ENCODE measurements at regions not wholly inside any gene's neighbourhood (a gene's known extent, or its start where the extent isn't known, plus 50 kb on each side); places are given as distances from the start of the nearest gene placed in this dataset.

- no peak for DNase-seq (ENCODE audit: low read depth)
Observed at GRCh38 chr2:226030369-226030768, 630.9 kb downstream of the NYAP2 start.

DNA sequence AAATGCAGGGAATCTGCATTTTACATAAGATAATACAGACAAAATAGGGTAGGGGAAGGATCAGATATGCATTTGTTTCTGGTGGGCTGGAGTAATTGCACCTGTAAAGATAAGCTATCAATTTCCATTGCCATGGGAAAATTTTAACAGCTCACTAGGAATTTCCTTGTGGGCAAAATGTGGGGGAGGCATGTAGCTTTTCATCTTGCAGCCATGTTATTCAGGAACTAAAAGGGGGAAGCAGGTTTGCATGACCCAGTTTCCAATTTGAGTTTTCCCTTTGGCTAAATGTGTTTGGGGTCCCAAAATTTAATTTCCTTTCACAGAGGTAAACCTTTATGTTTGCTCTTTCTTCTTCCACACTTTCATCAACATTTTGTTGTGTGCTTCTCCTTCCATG, 624.4 kb downstream of the NYAP2 start:
- no peak for DNase-seq (ENCODE audit: low read depth)

GRCh38 chr2:226023383-226023782, 623.9 kb downstream of the NYAP2 start:
- DNase-seq (ENCODE audit: low read depth) = no peak

- no peak for DNase-seq (ENCODE audit: low read depth)
Observed at GRCh38 chr2:226020956-226021355, 621.4 kb downstream of the NYAP2 start.

DNA sequence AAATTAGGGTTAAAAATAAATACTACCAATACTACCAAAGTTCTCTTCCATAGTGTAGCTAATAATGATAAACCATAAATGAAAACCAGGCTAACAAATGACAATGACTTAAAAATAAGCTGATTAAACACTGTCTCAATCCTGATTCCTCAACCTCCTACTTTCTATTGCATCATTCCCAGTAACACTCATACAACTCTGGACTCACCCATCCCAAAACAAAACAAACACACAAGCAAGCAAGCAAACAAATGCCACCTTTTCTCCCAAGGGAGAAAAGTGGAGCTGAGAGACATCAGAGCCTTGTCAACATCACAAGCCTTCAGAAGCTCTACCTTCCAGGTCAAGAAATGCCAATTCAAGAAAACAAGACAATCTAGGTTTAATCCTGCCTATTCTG, 620.7 kb downstream of the NYAP2 start:
- no peak for DNase-seq (ENCODE audit: low read depth)

DNA sequence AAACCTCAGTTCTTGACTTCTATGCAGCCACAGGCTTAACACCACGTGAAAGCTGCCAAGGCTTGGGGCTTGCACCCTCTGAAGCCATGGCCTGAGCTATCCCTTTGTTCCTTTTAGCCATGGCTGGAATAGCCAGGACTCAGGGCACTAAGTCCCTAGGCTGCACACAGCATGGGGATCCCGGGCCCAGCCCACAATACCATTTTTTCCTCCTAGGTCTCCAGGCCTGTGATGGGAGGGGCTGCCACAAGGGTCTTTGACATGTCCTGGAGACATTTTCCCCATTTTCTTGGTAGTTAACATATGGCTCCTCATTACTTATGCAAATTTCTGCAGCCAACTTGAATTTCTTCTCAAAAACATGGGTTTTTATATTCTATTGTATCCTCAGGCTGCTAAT, 619.1 kb downstream of the NYAP2 start:
- DNase-seq (ENCODE audit: low read depth) = no peak

DNA sequence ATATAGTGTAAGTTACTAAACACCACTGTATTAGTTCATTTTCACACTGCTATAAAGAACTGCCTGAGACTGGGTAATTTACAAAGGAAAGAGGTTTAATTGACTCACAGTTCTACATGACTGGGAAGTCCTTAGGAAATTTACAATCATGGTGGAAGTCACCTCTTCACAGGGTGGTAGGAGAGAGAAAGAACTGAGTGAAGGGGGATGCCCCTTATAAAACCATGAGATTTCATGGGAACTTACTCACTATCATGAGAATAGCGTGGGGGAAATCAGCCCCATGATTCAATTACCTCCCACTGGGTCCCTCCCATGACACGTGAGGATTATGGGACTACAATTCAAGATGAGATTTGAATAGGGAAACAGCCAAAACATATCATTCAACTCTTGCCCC, 618.0 kb downstream of the NYAP2 start:
- no peak for DNase-seq (ENCODE audit: low read depth)

GRCh38 chr2:226017107-226017506, 617.6 kb downstream of the NYAP2 start:
- DNase-seq (ENCODE audit: low read depth) = no peak

DNA sequence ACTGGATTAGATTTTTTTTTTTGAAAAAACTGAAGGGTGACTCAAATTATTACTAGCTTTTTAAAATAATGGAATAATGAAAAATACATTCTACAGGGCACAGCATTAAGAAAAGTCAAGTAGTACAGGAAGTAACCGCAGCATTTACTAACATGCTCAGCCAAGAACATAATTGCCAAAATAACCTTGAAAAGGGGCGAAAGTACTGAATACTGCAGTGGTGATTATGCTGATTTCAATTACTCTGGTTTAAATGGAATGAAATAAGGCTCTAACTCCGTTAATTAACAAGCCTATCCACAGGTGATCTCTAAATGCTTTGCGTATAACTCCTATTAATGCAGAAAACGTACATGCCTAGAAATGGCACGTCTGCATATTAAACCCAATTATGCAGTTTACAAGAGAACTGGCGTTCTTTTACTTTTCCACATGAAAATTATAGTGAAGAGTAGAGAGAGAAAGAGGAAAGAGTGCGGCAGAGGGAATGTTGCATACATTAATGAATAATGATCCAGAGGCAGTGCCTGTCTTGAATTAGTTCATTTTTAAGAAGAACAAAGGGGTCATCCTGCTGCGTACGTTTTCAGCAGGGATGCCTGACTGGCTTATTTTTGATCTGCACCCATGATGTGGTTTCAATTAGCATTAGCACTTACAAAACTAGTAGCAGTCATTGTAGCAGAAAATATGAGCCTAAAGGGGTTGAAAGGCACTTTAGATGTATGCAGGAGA, 612.4 kb downstream of the NYAP2 start:
- no peak for DNase-seq (ENCODE audit: low read depth)

DNA sequence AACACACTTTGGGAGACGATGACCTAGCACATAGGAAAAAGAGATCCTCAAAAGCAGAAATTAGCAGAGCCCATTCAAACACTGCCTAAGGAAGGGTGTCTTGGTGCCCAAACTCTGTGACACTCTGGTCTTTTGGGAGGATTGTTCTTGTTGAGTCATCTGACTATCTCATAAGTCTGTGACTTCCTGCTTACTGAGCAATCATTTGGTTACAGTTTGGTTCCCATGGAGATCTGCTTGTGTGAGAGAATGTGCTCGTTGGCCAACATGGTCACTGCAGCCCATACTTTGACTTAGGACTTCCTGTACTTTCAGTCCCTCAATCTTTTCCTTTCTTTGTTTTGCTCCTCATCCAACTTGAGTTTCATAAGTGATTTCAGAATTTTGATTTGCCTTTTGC, 602.9 kb downstream of the NYAP2 start:
- no peak for DNase-seq (ENCODE audit: low read depth)

DNA sequence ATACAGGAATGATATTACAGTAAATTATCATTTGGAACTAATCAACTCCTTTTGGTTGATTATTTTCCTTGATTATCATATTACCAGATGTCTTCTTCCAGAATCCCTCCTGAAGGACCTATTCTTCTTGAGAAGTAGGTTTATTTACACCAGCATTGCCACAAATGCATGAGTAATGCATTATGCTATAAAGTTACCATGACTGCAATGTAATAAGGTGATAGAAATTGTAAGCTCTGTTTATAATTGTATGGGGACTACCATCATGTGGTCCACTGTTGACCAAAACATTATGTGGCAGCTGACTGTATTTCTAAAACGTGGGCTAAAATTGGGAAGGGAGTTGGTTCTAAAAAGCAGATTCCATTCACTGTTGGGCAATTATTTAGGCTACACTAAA, 602.2 kb downstream of the NYAP2 start:
- no peak for DNase-seq (ENCODE audit: low read depth)

DNA sequence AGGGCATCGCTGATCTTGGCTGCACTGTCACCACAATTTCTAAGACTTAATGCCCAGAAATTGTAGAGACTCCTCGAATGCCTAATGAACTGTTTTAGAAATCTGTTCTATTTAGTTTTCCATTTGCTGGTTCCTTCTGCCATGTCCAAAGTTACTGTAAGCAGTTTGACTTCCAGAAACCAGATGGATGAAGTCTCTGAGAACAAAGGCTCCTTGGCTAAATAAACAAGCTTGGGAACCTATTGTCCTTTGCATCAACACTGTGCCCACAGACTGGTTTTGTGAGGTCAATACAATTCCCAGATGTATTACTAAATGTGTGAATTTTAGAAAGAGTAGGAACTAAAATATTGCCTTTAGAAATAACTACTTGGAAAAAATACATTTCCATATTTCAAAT, 600.2 kb downstream of the NYAP2 start:
- DNase-seq (ENCODE audit: low read depth) = no peak

DNA sequence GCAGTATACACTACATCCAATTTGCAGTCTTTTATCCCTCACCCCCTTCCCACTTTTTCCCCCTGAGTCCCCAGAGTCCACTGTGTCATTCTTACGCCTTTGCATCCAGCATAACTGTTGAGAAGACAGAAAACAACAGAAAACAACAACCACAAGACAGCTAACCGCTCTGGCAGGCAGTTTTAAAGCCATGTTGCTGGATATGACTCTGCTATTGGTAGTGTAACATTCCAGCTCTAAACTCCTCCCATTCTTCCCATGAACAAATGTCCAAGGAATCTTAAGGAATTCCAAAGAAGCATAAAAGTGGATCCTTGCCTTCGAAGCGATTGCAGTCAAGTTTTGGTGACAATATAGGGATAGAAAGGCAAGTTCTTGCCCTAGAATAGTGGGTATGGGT, 599.1 kb downstream of the NYAP2 start:
- no peak for DNase-seq (ENCODE audit: low read depth)

DNA sequence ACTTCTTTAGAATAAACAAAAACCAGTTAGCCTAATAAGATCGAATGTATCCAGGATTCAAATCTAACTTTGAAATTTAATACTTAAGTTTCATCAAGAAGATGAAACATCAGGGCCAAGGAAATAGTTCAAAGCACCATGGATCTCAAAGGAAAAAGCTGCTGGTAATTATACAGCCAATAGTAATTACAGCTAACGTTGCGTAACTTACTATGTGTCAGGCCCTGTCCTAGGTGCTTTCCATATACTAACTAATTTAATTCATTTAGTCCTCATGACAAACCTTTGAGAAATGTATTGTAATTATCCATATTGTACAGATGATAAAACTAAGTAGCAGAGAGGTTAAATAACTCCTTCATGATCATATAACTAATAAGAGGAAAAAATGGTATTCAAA, 598.6 kb downstream of the NYAP2 start:
- DNase-seq (ENCODE audit: low read depth) = no peak

- DNase-seq (ENCODE audit: low read depth) = no peak
Observed at GRCh38 chr2:225996462-225996828, 596.9 kb downstream of the NYAP2 start.

DNA sequence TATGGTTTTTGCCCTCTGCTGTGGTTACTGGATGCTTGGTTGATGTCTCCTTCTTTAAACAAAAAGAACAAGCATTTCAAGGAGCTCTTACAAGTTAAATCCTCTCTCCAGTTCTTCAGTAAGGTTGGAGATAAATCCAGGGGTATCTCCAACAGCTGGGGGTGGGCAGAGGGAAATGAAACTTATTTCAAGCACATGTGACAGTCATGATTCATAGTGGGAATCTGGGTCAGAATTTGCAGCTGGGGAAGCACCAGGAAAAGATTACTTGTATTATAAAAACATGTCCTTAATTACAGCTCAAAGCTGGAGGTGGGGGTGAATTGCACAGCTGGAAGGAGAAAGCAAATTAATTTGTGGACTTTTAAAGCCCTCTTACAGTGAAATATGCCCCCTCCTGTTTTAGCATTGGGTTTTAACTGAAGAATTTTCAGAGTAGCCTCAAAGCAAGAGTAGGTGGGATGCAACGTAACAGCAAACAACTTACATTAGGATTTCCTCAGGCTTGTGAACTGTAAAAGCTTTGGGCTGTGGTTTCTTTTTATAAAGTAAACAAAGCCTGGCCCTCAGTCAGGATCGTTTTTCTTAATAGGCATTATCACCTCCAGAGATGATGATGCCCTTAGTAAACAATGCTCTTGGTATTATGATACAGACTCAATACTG, 596.4 kb downstream of the NYAP2 start:
- DNase-seq (ENCODE audit: low read depth) = no peak

GRCh38 chr2:225994748-225995405, 595.4 kb downstream of the NYAP2 start:
- DNase-seq (ENCODE audit: low read depth) = no peak

DNA sequence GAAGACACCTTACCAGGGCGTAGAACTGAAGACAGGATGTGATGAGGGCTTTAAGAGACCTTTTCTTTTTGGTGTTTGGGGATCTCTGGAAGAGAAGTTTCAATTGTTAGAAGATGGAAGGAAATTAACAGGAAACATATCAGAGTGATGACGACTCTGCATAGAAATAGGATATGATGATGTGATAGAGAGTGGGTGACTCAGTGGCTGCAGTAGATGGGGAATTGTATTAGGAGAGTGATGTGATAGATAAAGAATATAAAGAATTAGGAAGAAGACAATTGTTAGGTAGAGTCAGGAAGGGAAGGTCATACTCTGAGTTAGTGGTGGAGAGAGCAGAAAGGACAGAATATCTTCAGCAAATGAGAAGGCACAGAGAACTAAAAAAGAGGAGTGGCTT, 593.9 kb downstream of the NYAP2 start:
- DNase-seq (ENCODE audit: low read depth) = no peak

DNA sequence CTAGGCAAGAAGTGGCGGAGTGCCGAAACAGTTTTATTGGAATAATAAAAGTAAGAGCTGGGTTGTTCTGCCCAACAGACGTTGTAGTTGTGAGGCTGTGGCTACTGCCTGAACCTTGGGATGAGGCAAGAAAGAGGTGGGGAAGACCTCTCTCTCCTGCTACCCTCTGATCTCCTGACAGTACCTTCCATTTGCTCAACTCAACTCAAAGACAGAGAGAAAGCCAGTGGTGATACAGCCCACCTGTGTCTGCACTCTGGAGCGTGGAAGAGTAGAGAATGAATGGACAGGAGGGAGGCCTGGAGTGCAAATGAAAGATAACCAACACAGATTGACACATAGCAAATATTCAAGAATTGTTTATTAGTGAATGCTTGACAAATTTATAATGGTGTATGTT, 590.3 kb downstream of the NYAP2 start:
- no peak for DNase-seq (ENCODE audit: low read depth)

GRCh38 chr2:225980372-225980771, 580.9 kb downstream of the NYAP2 start:
- DNase-seq (ENCODE audit: low read depth) = no peak

GRCh38 chr2:225971433-225971832, 571.9 kb downstream of the NYAP2 start:
- DNase-seq (ENCODE audit: low read depth) = no peak

DNA sequence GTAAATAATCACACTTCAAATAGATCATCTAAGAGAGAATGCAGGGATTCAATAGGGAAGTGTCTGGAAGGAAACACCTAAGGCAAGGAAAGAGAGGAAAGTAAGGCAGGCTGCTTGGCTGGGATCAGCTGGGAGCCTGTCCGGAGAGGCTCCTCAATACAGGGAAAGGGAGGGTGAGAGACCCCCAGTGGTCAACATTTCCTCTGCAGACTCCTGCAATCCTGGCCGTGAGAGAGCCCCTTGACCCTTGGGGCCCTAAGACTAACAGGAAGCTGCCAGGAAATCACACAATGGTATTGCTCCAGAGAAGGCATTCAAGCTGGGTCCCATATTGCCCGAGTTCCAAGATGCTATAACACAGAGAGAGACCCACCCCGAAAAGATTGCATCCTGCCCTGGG, 549.4 kb downstream of the NYAP2 start:
- no peak for DNase-seq (ENCODE audit: low read depth)

DNA sequence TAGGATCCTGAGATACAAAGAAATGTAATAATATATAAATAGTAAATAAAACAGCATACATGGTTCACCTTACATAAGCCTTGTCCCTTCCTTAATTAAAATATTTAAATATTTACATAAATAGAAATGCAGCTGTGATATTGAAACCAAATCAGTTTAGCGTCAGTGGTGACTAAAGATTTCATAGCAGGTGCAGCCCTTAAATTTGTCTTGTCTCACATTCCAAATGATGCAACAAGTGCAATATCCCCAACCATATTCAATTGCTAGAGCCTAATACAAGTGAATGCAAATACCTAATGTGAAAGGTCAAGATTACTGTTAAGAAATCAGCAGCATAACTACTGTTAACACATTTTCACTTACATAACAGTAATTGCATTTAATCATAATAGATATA, 539.5 kb downstream of the NYAP2 start:
- DNase-seq (ENCODE audit: low read depth) = no peak

All from activated T-helper 9 cell treated with anti-CD3 and anti-CD28 coated beads, Interleukin-2, amount 50 U/mL, for 16 hours (primary cell).